IMR-90 (cell line): ENCODE measurements at regions not wholly inside any gene's neighbourhood (a gene's known extent, or its start where the extent isn't known, plus 50 kb on each side); places are given as distances from the start of the nearest gene placed in this dataset.

Experiments used
- ATAC-seq: fragments of 200-7000 bp; cut with Tn5 transposase; 2 replicates; pipeline ENCODE4 v1.9.1; 2020; ENCODE audit warnings: low read depth, mild to moderate bottlenecking, moderate library complexity
- BruUV-seq: library from RNA; stranded (reverse); fragments of 400-500 nt; replicated peaks from 2 replicates; lab custom pipeline; 2021; lab: Mats Ljungman, UMichigan
- CTCF ChIA-PET: fragments of 300-600 bp; formaldehyde crosslinking; extraction: SDS; loops from one replicate; lab custom pipeline; 2021; ENCODE audit warnings: antibody characterized with exemption; lab: Yijun Ruan, JAX
- POLR2A ChIA-PET: fragments of 300-600 bp; sonication (Branson Sonifier 250); formaldehyde crosslinking; loops from one replicate; lab custom pipeline; 2022; ENCODE audit warnings: antibody characterized with exemption; ENCODE audit not compliant: unreplicated experiment; lab: Charles Lee
- DNase-seq: peaks from one replicate; pipeline ENCODE4 v3.0.0; 2013
- H2AFZ ChIP-seq: replicated peaks from 2 replicates; pipeline ENCODE3; 2013; ENCODE audit warnings: low read length, mild to moderate bottlenecking; ENCODE audit not compliant: poor library complexity
- H2AK5ac ChIP-seq: 2 replicates; pipeline ENCODE4 v1.6.1; 2013; ENCODE audit warnings: low read depth, low read length, inconsistent platforms
- H2AK9ac ChIP-seq: replicated peaks from 2 replicates; pipeline ENCODE3; 2013; ENCODE audit warnings: mild to moderate bottlenecking, low read depth, low read length, moderate library complexity; ENCODE audit not compliant: poor library complexity
- H2BK120ac ChIP-seq: 2 replicates; pipeline ENCODE4 v1.6.1; 2013; ENCODE audit warnings: low read depth, low read length, inconsistent platforms
- H2BK15ac ChIP-seq: 3 replicates; pipeline ENCODE4 v1.6.1; 2013; ENCODE audit warnings: low read depth, low read length, inconsistent platforms
- H2BK20ac ChIP-seq: 2 replicates; pipeline ENCODE4 v1.6.1; 2013; ENCODE audit warnings: low read depth, mild to moderate bottlenecking, inconsistent platforms, low read length, moderate library complexity
- H2BK5ac ChIP-seq: 2 replicates; pipeline ENCODE4 v1.6.1; 2013; ENCODE audit warnings: mild to moderate bottlenecking, low read depth, low read length, inconsistent platforms; ENCODE audit not compliant: poor library complexity, severe bottlenecking
- H3K14ac ChIP-seq: replicated peaks from 2 replicates; pipeline ENCODE4 v1.6.1; 2013; ENCODE audit warnings: low read depth, low read length, inconsistent platforms
- H3K18ac ChIP-seq: 2 replicates; pipeline ENCODE4 v1.6.1; 2013; ENCODE audit warnings: low read depth, low read length, control low read depth
- H3K23ac ChIP-seq: 2 replicates; pipeline ENCODE4 v1.6.1; 2013; ENCODE audit warnings: low read depth, low read length, inconsistent platforms
- H3K27ac ChIP-seq: 2 replicates; pipeline ENCODE4 v1.5.1; 2013; ENCODE audit warnings: mild to moderate bottlenecking, control low read depth, low read length; ENCODE audit not compliant: insufficient read depth
- H3K27me3 ChIP-seq: 2 replicates; pipeline ENCODE4 v1.6.1; 2013; ENCODE audit warnings: low read length; ENCODE audit not compliant: control insufficient read depth, insufficient read depth
- H3K36me3 ChIP-seq: 2 replicates; pipeline ENCODE4 v1.6.1; 2013; ENCODE audit warnings: low read length, mixed read lengths; ENCODE audit not compliant: control insufficient read depth, insufficient read depth
- H3K4ac ChIP-seq: 2 replicates; pipeline ENCODE4 v1.6.1; 2013; ENCODE audit warnings: low read depth, low read length, inconsistent platforms
- H3K4me1 ChIP-seq: 2 replicates; pipeline ENCODE4 v1.6.1; 2013; ENCODE audit warnings: low read length, mixed read lengths; ENCODE audit not compliant: control insufficient read depth, insufficient read depth
- H3K4me2 ChIP-seq: 2 replicates; pipeline ENCODE4 v1.6.1; 2013; ENCODE audit warnings: low read depth, mild to moderate bottlenecking, control low read depth, low read length, moderate library complexity
- H3K4me3 ChIP-seq: 2 replicates; pipeline ENCODE4 v1.5.1; 2013; ENCODE audit warnings: low read depth, mild to moderate bottlenecking, control low read depth, low read length, moderate library complexity; ENCODE audit not compliant: insufficient read depth
- H3K56ac ChIP-seq: 2 replicates; pipeline ENCODE4 v1.6.1; 2013; ENCODE audit warnings: low read length, inconsistent platforms; ENCODE audit not compliant: insufficient read depth; ENCODE audit errors: extremely low read depth
- H3K79me1 ChIP-seq, 2 experiments: 2 replicates each; pipeline ENCODE4 v1.6.1; 2013; ENCODE audit warnings: low read length in 2 of 2, inconsistent platforms in 1 of 2, low read depth in 1 of 2
- H3K9ac ChIP-seq: 2 replicates; pipeline ENCODE4 v1.6.1; 2013; ENCODE audit warnings: low read depth, low read length, control low read depth
- H3K9me1 ChIP-seq: 2 replicates; pipeline ENCODE4 v1.6.1; 2013; ENCODE audit warnings: low read length, inconsistent platforms; ENCODE audit not compliant: insufficient read depth
- H3K9me3 ChIP-seq: 2 replicates; pipeline ENCODE4 v1.6.1; 2013; ENCODE audit warnings: low read length; ENCODE audit not compliant: control insufficient read depth, insufficient read depth
- H4K20me1 ChIP-seq: 2 replicates; pipeline ENCODE4 v1.6.1; 2013; ENCODE audit warnings: low read length, inconsistent platforms; ENCODE audit not compliant: insufficient read depth
- H4K5ac ChIP-seq: 2 replicates; pipeline ENCODE4 v1.6.1; 2013; ENCODE audit warnings: mild to moderate bottlenecking, low read depth, low read length, control low read depth
- H4K8ac ChIP-seq, 2 experiments: 2 replicates each; pipeline ENCODE4 v1.6.1; 2013; ENCODE audit warnings: low read depth in 2 of 2, low read length in 2 of 2, control low read depth in 1 of 2, inconsistent platforms in 1 of 2
- H4K91ac ChIP-seq: 2 replicates; pipeline ENCODE4 v1.6.1; 2013; ENCODE audit warnings: low read depth, low read length, inconsistent platforms; ENCODE audit not compliant: insufficient read depth
- BHLHE40 ChIP-seq: fragments of 150-350 bp; IDR thresholded peaks from 2 replicates; pipeline ENCODE4 v1.6.1; 2016; ENCODE audit warnings: mild to moderate bottlenecking, low read depth, low read length
- ELK1 ChIP-seq: fragments of 150-350 bp; IDR thresholded peaks from 2 replicates; pipeline ENCODE4 v1.6.1; 2016; ENCODE audit warnings: low read depth, mild to moderate bottlenecking, low read length, moderate library complexity, borderline replicate concordance
- POLR2A ChIP-seq: IDR thresholded peaks from 2 replicates; pipeline ENCODE4 v1.6.1; 2012; ENCODE audit warnings: mild to moderate bottlenecking, low read depth, low read length
- WGBS, 2 experiments: methylation state at CpG; one replicate each; pipeline versions ENCODE4 v1.1.5 to v1.1.7; 2013; ENCODE audit warnings: missing lambda C conversion rate in 2 of 2; ENCODE audit not compliant: insufficient read length in 1 of 2; ENCODE audit errors: extremely low coverage in 2 of 2; 5-methylcytosine and 5-hydroxymethylcytosine counted together
- dilution Hi-C: fragments of 300-500 bp; cut with HindIII; formaldehyde crosslinking; loops from one replicate; pipeline ENCODE4 v1.14.3; 2018; ENCODE audit warnings: low sequenced_read_pairs; ENCODE audit not compliant: unreplicated experiment
- in situ Hi-C: fragments of 300-500 bp; cut with MboI; formaldehyde crosslinking; loops from 3 replicates; pipeline ENCODE4 v1.14.3; 2019; ENCODE audit warnings: low sequenced_read_pairs, inconsistent platforms, mixed read lengths
- intact Hi-C: fragments of 100-400 bp; cut with micrococcal nuclease; formaldehyde crosslinking; loops from 2 replicates; pipeline ENCODE4 v1.10.0; 2022

- Histone ChIP-seq H4K91ac (no peak overlapping the region), H4K8ac (no peak overlapping the region), H4K20me1 (no peaks in the 10 kb centered on the region), H3K9ac (no peak overlapping the region), H3K14ac (no peak overlapping the region), H3K4me3 (no peak overlapping the region), H2AFZ (no peak overlapping the region), H2AK9ac (no peak overlapping the region), H2BK15ac (peak overlapping the region; percentile 48; the same call in 1 of the 3 replicates), H3K36me3 (no peaks in the 10 kb centered on the region), H2AK5ac (no peak overlapping the region; the same call in 1 of the 2 replicates), H3K27me3 (no peaks in the 10 kb centered on the region), H3K79me1 (no peaks in the 10 kb centered on the region; a peak in 1 of 4 replicates), H2BK120ac (no peak overlapping the region), H3K4ac (no peak overlapping the region), H3K4me2 (no peak overlapping the region), H3K4me1 (peaks cover 8% of the 10 kb centered on the region), H4K5ac (no peak overlapping the region), H2BK20ac (no peak overlapping the region), H3K27ac (no peak overlapping the region), H3K9me3 (no peaks in the 10 kb centered on the region), H2BK5ac (no peak overlapping the region), H3K18ac (no peak overlapping the region), H3K56ac (no peak overlapping the region), H3K9me1 (peaks cover 5% of the 10 kb centered on the region), H3K23ac (no peak overlapping the region)
- TF ChIP-seq POLR2A = no peak
- no peak for TF ChIP-seq ELK1
- TF ChIP-seq BHLHE40 = no peak
- WGBS, 2 experiments = no CpG with 5 or more reads among the region's 1 CpG
- in situ Hi-C loops (loop anchor here (10.0 kb wide), 1 partner anchor 296 kb away; no protein-coding TSS in a partner anchor), dilution Hi-C loops (no loop called here), intact Hi-C loops (no loop called here)
- no TSS peak for BruUV-seq
- ChIA-PET CTCF (no interaction called here), POLR2A (no interaction called here)
- no peak for DNase-seq
- ATAC-seq = no peak
Observed at GRCh38 chr3:177351206-177351605, 153.9 kb upstream of the TBL1XR1 start.
